PC-3 (cell line): ENCODE measurements at regions not wholly inside any gene's neighbourhood (a gene's known extent, or its start where the extent isn't known, plus 50 kb on each side); places are given as distances from the start of the nearest gene placed in this dataset.

Source experiments
- ATAC-seq: fragments of 200-7000 bp; cut with Tn5 transposase; 2 replicates; pipeline ENCODE4 v1.9.1; 2020; ENCODE audit warnings: mild to moderate bottlenecking, moderate library complexity
- BruUV-seq: library from RNA; stranded (reverse); fragments of 400-500 nt; replicated peaks from 2 replicates; lab custom pipeline; 2021; lab: Mats Ljungman, UMichigan
- CTCF ChIA-PET: fragments of 300-600 bp; sonication (Branson Sonifier 250); formaldehyde crosslinking; loops from one replicate; lab custom pipeline; 2022; ENCODE audit warnings: antibody characterized with exemption; lab: Charles Lee
- POLR2A ChIA-PET: fragments of 300-600 bp; sonication (Branson Sonifier 250); formaldehyde crosslinking; loops from one replicate; lab custom pipeline; 2022; ENCODE audit warnings: antibody characterized with exemption; ENCODE audit not compliant: unreplicated experiment; lab: Charles Lee
- DNase-seq: peaks from one replicate; pipeline ENCODE4 v3.0.0-alpha.2; 2015
- H2AFZ ChIP-seq: fragments of 300-600 bp; sonication (generic); 2 replicates; pipeline ENCODE4 v1.6.0; 2016; ENCODE audit warnings: antibody characterized with exemption, low read length
- H3F3A ChIP-seq: fragments of 300-600 bp; sonication (generic); one replicate; pipeline ENCODE4 v1.6.0; 2017; ENCODE audit warnings: antibody characterized with exemption, low read length, control low read depth, mild to moderate bottlenecking; ENCODE audit not compliant: unreplicated experiment
- H3K27ac ChIP-seq: fragments of 300-600 bp; sonication (generic); 2 replicates; pipeline ENCODE4 v1.5.1; 2016; ENCODE audit warnings: mild to moderate bottlenecking, low read length
- H3K27me3 ChIP-seq: fragments of 300-600 bp; sonication (generic); 2 replicates; pipeline ENCODE4 v1.6.1; 2016; ENCODE audit warnings: low read length, mixed read lengths
- H3K36me3 ChIP-seq: fragments of 300-600 bp; sonication (generic); 2 replicates; pipeline ENCODE4 v1.6.1; 2016; ENCODE audit warnings: low read depth, mixed run types, low read length, mixed read lengths
- H3K4me1 ChIP-seq: fragments of 300-600 bp; sonication (generic); 2 replicates; pipeline ENCODE4 v1.5.1; 2016; ENCODE audit warnings: low read length; ENCODE audit not compliant: insufficient read depth
- H3K4me2 ChIP-seq: fragments of 300-600 bp; sonication (generic); 2 replicates; pipeline ENCODE4 v1.6.0; 2016; ENCODE audit warnings: low read length
- H3K4me3 ChIP-seq: fragments of 300-600 bp; sonication (generic); 2 replicates; pipeline ENCODE4 v1.5.1; 2016; ENCODE audit warnings: mild to moderate bottlenecking, low read length, mixed read lengths
- H3K79me2 ChIP-seq: fragments of 300-600 bp; sonication (generic); 2 replicates; pipeline ENCODE4 v1.6.1; 2017; ENCODE audit warnings: low read length, mixed read lengths
- H3K9ac ChIP-seq: fragments of 300-600 bp; sonication (generic); 2 replicates; pipeline ENCODE4 v1.6.0; 2016; ENCODE audit warnings: mild to moderate bottlenecking, low read length
- H3K9me2 ChIP-seq: fragments of 300-600 bp; sonication (generic); replicated peaks from 2 replicates; pipeline ENCODE4 v1.6.1; 2016; ENCODE audit warnings: mixed run types, low read length, mixed read lengths
- H3K9me3 ChIP-seq: fragments of 300-600 bp; sonication (generic); 2 replicates; pipeline ENCODE4 v1.6.1; 2016; ENCODE audit warnings: low read length, mixed read lengths
- H4K20me1 ChIP-seq: fragments of 300-600 bp; sonication (generic); 2 replicates; pipeline ENCODE4 v1.6.1; 2016; ENCODE audit warnings: low read length, mixed read lengths
- CTCF ChIP-seq: fragments of 300-600 bp; sonication (generic); conservative IDR thresholded peaks from 2 replicates; pipeline ENCODE4 v1.5.1; 2017; ENCODE audit warnings: antibody characterized with exemption, low read depth, mild to moderate bottlenecking, low read length
- EZH2 ChIP-seq: fragments of 300-600 bp; sonication (generic); IDR thresholded peaks from one replicate; pipeline ENCODE4 v1.6.1; 2017; ENCODE audit warnings: antibody characterized with exemption, mild to moderate bottlenecking, low read length; ENCODE audit not compliant: unreplicated experiment
- EZH2phosphoT487 ChIP-seq: fragments of 300-600 bp; sonication (generic); IDR thresholded peaks from 2 replicates; pipeline ENCODE4 v1.6.1; 2018; ENCODE audit warnings: mild to moderate bottlenecking, antibody characterized with exemption, low read length, borderline replicate concordance
- intact Hi-C: fragments of 100-400 bp; cut with micrococcal nuclease; formaldehyde crosslinking; loops from 2 replicates; pipeline ENCODE4 v1.9.0; 2023

DNA sequence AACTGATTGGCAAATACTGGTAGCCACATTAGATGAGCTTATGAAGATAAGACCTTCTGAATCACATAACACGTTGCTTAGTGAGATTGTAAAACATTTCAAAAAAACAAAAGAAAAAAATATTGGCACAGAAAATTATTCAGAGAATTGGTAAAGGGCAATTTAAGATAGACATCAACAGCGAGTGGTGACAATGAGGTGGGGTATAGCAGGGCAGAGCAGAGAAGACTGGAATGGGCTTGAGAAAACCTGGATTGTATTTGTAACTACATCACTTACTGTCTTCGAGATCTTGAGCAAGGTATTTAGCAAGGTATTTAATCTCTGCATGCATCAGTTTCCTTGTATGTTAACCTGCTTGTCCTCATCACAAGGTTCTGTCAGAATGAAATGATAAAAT lies 313.0 kb upstream of the MEIS1 start:
- intact Hi-C loops, result no loop called here
- no peak for ATAC-seq
- no peaks in the 10 kb centered on the region for H3K79me2 ChIP-seq
- POLR2A ChIA-PET, result no interaction called here
- H3K4me3 ChIP-seq, result no peak overlapping the region
- H3F3A ChIP-seq, result no peaks in the 10 kb centered on the region
- TF ChIP-seq EZH2phosphoT487, result no peak
- no peak for TF ChIP-seq EZH2
- TF ChIP-seq CTCF, result no peak
- no peaks in the 10 kb centered on the region for H3K9me3 ChIP-seq
- no peak overlapping the region for H3K27ac ChIP-seq
- H3K9me2 ChIP-seq, result no peaks in the 10 kb centered on the region
- no peak overlapping the region for H3K9ac ChIP-seq
- no peak for DNase-seq
- no TSS peak for BruUV-seq
- H4K20me1 ChIP-seq, result no peaks in the 10 kb centered on the region
- H2AFZ ChIP-seq, result no peak overlapping the region
- H3K27me3 ChIP-seq, result peaks cover 37% of the 10 kb centered on the region
- CTCF ChIA-PET, result no interaction called here
- no peaks in the 10 kb centered on the region for H3K36me3 ChIP-seq
- H3K4me2 ChIP-seq, result no peak overlapping the region
- no peaks in the 10 kb centered on the region for H3K4me1 ChIP-seq

GRCh38 chr2:66113988-66114625 lies 320.8 kb upstream of the MEIS1 start:
- DNase-seq (no peak), ATAC-seq (no peak)
- no peak overlapping the region for H3K4me3 ChIP-seq
- no peaks in the 10 kb centered on the region for H4K20me1 ChIP-seq
- no peak overlapping the region for H3K4me2 ChIP-seq
- H3F3A ChIP-seq, result no peaks in the 10 kb centered on the region
- ChIA-PET POLR2A (no interaction called here), CTCF (no interaction called here)
- no peak overlapping the region for H3K27ac ChIP-seq
- H3K79me2 ChIP-seq, result no peaks in the 10 kb centered on the region
- BruUV-seq, result no TSS peak
- intact Hi-C loops, result no loop called here
- TF ChIP-seq EZH2phosphoT487 (no peak), CTCF (no peak), EZH2 (no peak)
- H3K9me2 ChIP-seq, result no peaks in the 10 kb centered on the region
- peaks cover 17% of the 10 kb centered on the region for H3K27me3 ChIP-seq
- H2AFZ ChIP-seq, result no peak overlapping the region
- H3K4me1 ChIP-seq, result no peaks in the 10 kb centered on the region
- no peaks in the 10 kb centered on the region for H3K9me3 ChIP-seq
- H3K36me3 ChIP-seq, result no peaks in the 10 kb centered on the region
- no peak overlapping the region for H3K9ac ChIP-seq

DNA sequence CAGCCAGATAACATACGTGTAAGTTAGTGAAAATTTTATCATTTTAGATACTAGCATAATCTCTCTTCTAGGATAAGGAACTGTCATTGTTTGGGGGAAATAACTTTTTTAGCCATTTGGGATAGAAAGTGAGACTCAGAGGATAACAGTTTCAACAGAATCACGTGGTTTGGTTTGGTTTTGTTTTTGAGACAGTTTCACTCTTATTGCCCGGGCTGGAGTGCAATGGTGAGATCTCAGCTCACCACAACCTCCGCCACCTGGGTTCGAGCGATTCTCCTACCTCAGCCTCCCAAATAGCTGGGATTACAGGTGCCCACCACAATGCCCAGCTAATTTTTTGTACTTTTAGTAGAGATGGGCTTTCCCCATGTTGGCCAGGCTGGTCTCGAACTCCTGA lies 323.2 kb upstream of the MEIS1 start:
- POLR2A ChIA-PET, result no interaction called here
- ATAC-seq, result no peak
- Histone ChIP-seq H3K9me3 (no peaks in the 10 kb centered on the region), H3K4me2 (no peak overlapping the region), H4K20me1 (no peaks in the 10 kb centered on the region), H3K4me1 (no peaks in the 10 kb centered on the region), H3K36me3 (no peaks in the 10 kb centered on the region), H3K4me3 (no peak overlapping the region), H3K79me2 (no peaks in the 10 kb centered on the region), H3K27ac (no peak overlapping the region), H2AFZ (no peak overlapping the region), H3F3A (no peaks in the 10 kb centered on the region), H3K9me2 (no peaks in the 10 kb centered on the region), H3K9ac (no peak overlapping the region), H3K27me3 (peaks cover 17% of the 10 kb centered on the region)
- BruUV-seq, result no TSS peak
- CTCF ChIA-PET, result no interaction called here
- intact Hi-C loops, result no loop called here
- no peak for DNase-seq
- TF ChIP-seq EZH2 (no peak), EZH2phosphoT487 (no peak), CTCF (no peak)
